ENCODE measurements at regions not wholly inside any gene's neighbourhood (a gene's known extent, or its start where the extent isn't known, plus 50 kb on each side); places are given as distances from the start of the nearest gene placed in this dataset.

DNA sequence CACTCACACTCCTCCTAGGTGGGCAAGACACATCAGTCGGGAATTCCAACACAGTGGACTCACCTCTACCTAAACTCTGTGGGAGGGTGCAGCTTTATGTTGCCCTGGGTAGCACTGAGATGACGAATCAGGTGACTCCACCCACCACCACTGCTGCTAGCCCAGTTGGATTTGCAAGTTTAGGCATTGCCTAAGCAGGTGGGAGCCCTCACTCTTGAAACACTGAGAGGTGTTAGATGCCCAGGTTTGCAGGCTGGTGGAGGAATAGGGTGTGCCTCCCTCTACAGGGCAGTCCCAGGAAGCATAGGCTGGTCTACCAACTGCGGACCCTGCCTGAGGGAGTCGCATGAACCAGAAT is 708.9 kb downstream of the POM121L12 start (continued):
- TF ChIP-seq ZFX (IDR thresholded peaks at IDR 0.05) (no peak), TCF7L2 (IDR thresholded peaks at IDR 0.05; ENCODE audit: borderline replicate concordance, extremely low read depth, insufficient read depth, insufficient read length) (no peak), CEBPB (IDR thresholded peaks at IDR 0.05; ENCODE audit: low read depth) (no peak)

DNA sequence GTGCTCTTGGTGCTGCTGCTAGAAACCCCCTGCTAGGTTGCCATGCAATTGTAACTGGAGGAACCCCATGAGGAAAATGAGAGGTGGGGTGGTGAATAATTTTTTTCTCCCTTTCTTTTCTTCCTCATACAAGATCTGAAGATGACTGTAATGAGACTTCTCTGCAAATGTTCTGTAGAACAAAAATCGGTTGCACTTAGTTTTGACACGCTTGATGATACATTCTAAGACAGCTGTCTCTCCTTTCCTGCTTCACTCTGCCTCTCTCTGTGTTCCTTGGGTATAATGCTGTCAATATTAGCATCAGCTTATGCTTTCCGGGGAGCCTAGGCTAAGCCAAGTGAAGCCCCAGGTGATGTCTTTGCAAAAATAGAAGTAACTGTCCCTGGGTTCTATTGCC is 721.5 kb downstream of the POM121L12 start:
- Histone ChIP-seq H3K4me1 (ENCODE audit: control insufficient read depth in 1 of 2, insufficient read depth in 2 of 2, low read length in 2 of 2) (no peaks in the 10 kb centered on the region), H3K36me3 (ENCODE audit: control insufficient read depth in 1 of 2, insufficient read depth in 2 of 2, low read length in 2 of 2) (no peaks in the 10 kb centered on the region), H2AFZ (ENCODE audit: low read depth, low read length, poor library complexity, severe bottlenecking) (no peak overlapping the region), H3K27me3 (ENCODE audit: insufficient read depth, low read length) (no peaks in the 10 kb centered on the region), H3K27ac (ENCODE audit: low read depth, low read length) (no peak overlapping the region), H3K9ac (ENCODE audit: low read length) (no peak overlapping the region), H3K79me2 (ENCODE audit: insufficient read depth, low read length) (no peaks in the 10 kb centered on the region), H3K9me3 (ENCODE audit: control insufficient read depth in 1 of 2, insufficient read depth in 1 of 2, low read depth in 1 of 2, low read length in 2 of 2) (peaks cover 21 to 23% of the 10 kb centered on the region in 2 experiments; a peak in 2 of 4 replicates), H4K20me1 (ENCODE audit: insufficient read depth) (no peaks in the 10 kb centered on the region), H3K4me3 (replicated peaks in 1 of 2; ENCODE audit: low read depth in 1 of 2, low read length in 2 of 2) (no peak overlapping the region), H3K4me2 (ENCODE audit: low read length) (no peak overlapping the region), H3K9me2 (ENCODE audit: insufficient read depth) (no peaks in the 10 kb centered on the region)
- ChIA-PET CTCF (no interaction called here), RAD21 (ENCODE audit: low non-redundant PET in 1 of 2, low total read pairs in 2 of 2, uncharacterized antibody in 2 of 2, unreplicated experiment in 2 of 2) (no interaction called here), POLR2A (no interaction called here)
- TF ChIP-seq SRF (IDR thresholded peaks at IDR 0.05; ENCODE audit: low read depth) (no peak), CBX3 (IDR thresholded peaks at IDR 0.05; ENCODE audit: low read depth) (no peak)
- intact Hi-C loops (cut with micrococcal nuclease) = no loop called here
- BruUV-seq (replicated peaks) = no TSS peak
- ATAC-seq = no peak
- DNase-seq (ENCODE audit: low read depth, low spot score) = no peak

DNA sequence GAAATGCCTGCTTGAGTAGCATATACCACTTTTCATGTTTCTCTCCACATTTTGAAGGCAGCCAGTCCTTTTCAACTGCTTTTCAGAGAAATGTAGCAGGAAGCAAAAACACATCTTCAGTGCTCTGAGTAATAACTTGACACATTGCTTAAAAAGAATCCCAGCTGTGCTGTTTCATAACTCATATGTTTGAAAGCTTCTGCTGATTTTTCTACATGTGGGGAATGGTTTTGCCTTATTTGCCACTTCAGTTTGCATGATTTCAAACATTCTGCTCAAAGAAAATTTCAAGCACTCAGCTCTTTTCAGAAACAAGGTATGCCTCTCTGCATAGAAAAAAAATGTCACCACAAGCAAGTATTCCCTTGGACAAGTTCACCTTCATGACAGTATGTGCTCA is 732.8 kb downstream of the POM121L12 start:
- peaks cover 3 to 13% of the 10 kb centered on the region in 2 experiments; a peak in 3 of 4 replicates for H3K9me3 ChIP-seq (ENCODE audit: control insufficient read depth in 1 of 2, insufficient read depth in 1 of 2, low read depth in 1 of 2, low read length in 2 of 2)
- CTCF ChIA-PET = no interaction called here

More for the DNA sequence above, 732.8 kb downstream of the POM121L12 start:
- Histone ChIP-seq H3K9ac (ENCODE audit: low read length) (no peak overlapping the region), H3K4me1 (ENCODE audit: control insufficient read depth in 1 of 2, insufficient read depth in 2 of 2, low read length in 2 of 2) (no peaks in the 10 kb centered on the region), H3K36me3 (ENCODE audit: control insufficient read depth in 1 of 2, insufficient read depth in 2 of 2, low read length in 2 of 2) (no peaks in the 10 kb centered on the region), H3K27ac (ENCODE audit: low read depth, low read length) (no peak overlapping the region), H2AFZ (ENCODE audit: low read depth, low read length, poor library complexity, severe bottlenecking) (no peak overlapping the region), H3K4me2 (ENCODE audit: low read length) (no peak overlapping the region), H4K20me1 (ENCODE audit: insufficient read depth) (no peaks in the 10 kb centered on the region), H3K4me3 (replicated peaks in 1 of 2; ENCODE audit: low read depth in 1 of 2, low read length in 2 of 2) (no peak overlapping the region), H3K27me3 (ENCODE audit: insufficient read depth, low read length) (no peaks in the 10 kb centered on the region), H3K79me2 (ENCODE audit: insufficient read depth, low read length) (no peaks in the 10 kb centered on the region), H3K9me2 (ENCODE audit: insufficient read depth) (no peaks in the 10 kb centered on the region)
- intact Hi-C loops (cut with micrococcal nuclease) = no loop called here
- POLR2A ChIA-PET = no interaction called here
- no TSS peak for BruUV-seq (replicated peaks)
- TF ChIP-seq SP1 (IDR thresholded peaks at IDR 0.05; ENCODE audit: low read depth) = no peak
- TF ChIP-seq YY1 (IDR thresholded peaks at IDR 0.05; ENCODE audit: extremely low read depth, insufficient replicate concordance, low read depth, low read length) = no peak
- no peak for ATAC-seq
- RAD21 ChIA-PET (ENCODE audit: low non-redundant PET in 1 of 2, low total read pairs in 2 of 2, uncharacterized antibody in 2 of 2, unreplicated experiment in 2 of 2) = no interaction called here
- no peak for DNase-seq (ENCODE audit: low read depth, low spot score)

All from HCT116 (cell line).